ENCODE measurements at regions not wholly inside any gene's neighbourhood (a gene's known extent, or its start where the extent isn't known, plus 50 kb on each side); places are given as distances from the start of the nearest gene placed in this dataset.

DNA sequence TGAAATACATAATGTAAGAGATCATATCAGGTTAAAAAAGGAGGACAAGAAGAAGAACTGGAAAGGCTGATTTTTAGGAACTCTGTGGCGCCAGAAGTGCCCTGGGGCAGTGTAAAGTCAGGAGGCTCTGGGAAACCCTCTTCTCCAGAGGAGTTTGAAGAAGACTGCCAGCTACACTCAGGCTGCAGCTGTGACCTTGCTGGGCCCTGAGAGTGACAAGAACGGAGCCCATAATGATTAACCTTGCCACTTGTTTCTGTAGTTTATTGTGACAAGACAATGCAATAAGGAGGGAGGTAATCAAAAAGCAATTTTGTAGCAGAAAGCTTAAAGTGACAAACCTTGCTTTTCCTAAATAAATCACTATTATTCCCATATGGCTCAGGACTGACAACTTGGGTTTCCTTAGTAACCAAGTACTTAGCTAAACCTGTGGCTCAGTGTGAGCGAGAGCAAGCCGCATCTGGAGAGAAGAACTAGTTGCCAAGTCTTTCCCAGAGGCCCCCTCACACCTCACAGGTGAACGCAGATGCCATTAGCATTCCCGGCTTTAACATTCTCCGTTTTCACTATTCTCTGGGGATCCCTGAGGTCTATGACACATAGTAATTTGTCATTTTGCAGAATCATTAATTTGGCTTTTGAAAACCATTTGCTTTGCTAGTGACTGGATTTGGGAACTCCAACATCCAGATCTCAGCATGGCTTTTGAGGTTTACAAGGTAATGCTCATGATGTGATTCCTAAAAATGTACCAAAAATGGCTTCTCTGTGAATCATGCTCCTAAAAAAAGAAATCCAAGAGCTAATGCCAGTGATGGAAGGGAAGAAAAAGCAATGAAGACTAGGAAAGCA is 115.9 kb downstream of the OMA1 start:
- in situ Hi-C loops (cut with HindIII; ENCODE audit: low sequenced_read_pairs), result no loop called here

DNA sequence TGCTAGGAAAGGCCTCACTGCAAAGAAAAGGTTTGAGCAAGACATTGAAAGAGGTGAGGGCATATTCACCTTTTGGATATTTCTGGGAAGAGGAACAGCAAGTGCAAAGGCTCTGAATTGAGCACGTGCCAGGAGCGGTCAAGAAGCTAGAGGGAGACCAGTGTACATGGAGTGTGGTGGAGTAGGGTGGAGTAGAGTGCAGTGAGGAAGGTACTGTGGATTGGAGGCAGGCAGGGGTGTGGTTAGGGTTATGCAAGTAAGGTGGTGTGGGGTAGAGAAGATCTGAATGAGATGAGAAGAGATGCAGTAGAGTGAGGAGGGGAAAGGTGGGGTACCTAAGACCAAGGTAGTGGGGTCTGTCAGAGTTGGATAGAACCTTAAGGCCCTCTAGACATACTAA is 119.6 kb downstream of the OMA1 start:
- in situ Hi-C loops (cut with HindIII; ENCODE audit: low sequenced_read_pairs), result no loop called here

GRCh38 chr1:58422436-58422835 is 124.1 kb downstream of the OMA1 start:
- in situ Hi-C loops (cut with HindIII; ENCODE audit: low sequenced_read_pairs), result no loop called here

- in situ Hi-C loops (cut with HindIII; ENCODE audit: low sequenced_read_pairs), result no loop called here
These were observed 128.0 kb downstream of the OMA1 start for GRCh38 chr1:58418283-58419228.

- in situ Hi-C loops (cut with HindIII; ENCODE audit: low sequenced_read_pairs), result no loop called here
These were observed 134.4 kb downstream of the OMA1 start for GRCh38 chr1:58412071-58412580.

DNA sequence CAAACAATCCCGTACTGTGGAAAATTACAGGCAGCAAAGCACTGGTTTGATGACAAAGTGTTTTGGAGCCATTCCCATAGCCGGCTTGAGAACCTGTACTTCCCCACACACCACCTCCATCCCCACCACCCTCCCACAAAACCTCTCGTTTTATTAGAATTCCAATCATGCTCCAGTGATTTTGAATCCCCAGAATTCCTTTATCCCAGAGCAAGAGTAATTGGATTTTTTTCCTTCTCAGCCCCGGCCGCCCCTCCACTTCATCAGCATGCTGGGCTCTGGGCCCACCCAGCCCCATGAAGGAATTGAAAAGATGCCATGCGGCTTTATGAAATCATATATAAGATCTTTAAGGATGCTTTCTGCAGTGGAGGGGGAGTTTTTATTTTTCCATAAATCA is 136.6 kb downstream of the OMA1 start:
- in situ Hi-C loops (cut with HindIII; ENCODE audit: low sequenced_read_pairs), result no loop called here

DNA sequence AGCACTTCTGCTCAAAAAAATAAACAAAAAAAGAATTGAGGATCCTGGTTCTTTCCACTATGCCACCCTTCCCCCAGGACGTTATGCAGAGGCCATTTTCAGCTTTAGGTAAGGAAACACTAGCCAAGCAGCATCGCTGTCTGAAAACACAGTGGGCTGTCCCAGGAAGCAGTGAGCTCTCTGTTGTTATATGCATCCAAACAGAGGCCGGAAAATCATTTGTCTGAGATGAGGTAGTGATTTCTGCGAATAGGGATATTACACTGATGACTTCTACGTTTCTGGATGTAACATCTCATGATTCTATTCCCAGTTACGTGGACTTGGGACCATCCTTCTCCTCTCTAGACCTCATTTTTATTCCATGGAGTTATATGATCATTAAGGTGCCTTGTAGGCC is 137.2 kb downstream of the OMA1 start:
- in situ Hi-C loops (cut with HindIII; ENCODE audit: low sequenced_read_pairs), result no loop called here

DNA sequence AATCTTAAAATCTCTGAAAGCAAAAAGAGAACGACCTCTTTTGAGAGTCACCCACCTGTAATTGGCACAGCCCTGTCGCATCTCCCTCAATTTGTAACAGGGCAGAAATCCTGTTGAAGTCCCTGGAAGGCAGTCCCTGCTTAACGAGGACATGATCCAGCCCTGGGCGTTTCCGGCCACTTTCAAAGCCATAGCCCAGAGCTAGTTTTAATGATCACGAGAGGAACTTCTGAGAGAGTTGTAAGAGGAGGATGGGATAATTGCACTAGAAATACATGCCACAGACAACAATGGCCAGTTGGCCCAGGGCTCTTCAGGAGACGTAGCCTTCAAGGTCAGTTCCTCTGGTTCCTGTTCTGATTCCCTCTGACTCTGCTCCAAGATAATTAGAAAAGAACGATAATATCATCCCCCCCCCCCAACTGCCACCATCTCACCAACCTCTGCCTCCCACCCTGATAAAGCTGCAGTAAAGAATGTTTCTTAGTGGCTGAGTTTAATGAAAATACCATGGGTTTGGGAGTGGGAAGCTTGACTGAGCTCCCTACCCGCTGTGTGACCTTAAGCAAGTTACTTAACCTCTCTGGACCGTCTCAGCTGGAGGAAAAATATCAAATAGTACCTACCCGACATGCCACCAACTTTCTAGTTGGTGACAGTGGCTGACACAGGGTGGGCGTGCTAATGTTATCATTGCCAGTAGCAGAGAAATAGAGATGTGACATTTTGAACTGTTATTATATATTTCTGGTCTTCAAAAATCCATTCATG is 140.0 kb downstream of the OMA1 start:
- in situ Hi-C loops (cut with HindIII; ENCODE audit: low sequenced_read_pairs), result no loop called here

DNA sequence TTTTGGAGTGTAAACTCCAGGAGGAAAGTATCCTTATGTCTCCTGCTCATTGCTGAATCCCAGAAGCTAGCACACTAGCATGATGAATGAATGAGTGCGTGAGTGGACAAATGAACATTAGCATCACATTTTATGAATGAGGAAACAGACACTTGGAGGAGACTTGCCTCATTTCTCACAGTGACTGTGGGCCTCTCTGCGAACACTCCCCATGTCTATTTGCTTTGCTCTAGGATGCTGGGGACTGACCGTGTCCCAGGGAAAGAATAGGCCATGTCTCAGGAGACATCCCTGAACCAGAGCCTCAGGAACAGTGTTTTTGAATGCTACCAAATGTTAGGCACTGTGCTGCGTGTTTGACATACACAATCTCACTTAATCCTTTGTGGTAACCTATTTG is 140.9 kb downstream of the OMA1 start:
- in situ Hi-C loops (cut with HindIII; ENCODE audit: low sequenced_read_pairs), result no loop called here

GRCh38 chr1:58403894-58404293 is 142.6 kb downstream of the OMA1 start:
- in situ Hi-C loops (cut with HindIII; ENCODE audit: low sequenced_read_pairs), result no loop called here

DNA sequence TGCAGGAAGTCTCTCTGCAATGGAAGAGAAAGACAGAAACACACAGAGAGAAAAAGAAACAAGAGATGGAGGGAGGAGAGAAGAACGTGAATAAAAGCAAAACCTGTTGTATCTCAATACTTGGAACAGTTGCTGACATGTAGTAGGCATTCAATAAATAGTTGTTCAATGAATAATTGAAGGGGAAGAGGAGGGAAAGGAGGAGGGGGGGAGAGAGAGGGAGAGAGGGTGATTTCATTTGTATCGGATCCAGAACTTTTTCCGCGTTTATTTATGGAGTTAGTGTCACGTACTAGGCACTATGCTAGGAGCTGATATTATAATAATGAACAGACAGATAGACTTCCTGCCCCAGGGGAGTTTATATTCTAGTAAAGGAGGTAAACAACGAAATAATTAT is 144.1 kb downstream of the OMA1 start:
- in situ Hi-C loops (cut with HindIII; ENCODE audit: low sequenced_read_pairs), result no loop called here

DNA sequence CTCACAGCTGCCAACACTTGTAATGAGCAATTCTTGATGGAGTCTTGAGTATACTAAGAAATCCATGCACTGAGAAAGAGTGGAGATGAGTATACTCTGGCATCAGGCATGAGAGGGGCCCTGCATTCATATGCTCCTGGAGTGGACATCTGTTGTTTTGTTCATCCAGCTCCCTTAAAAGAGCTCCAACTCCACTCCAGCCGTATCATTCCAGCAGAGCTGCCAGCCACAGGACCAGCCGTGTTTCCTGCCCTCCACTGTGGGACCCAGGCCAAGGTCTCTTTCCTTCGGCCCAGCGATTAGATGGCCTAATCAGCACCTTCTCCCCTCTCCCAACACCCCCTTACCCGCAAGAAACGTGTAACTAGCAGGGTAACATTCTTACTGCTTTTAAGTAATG is 144.5 kb downstream of the OMA1 start:
- in situ Hi-C loops (cut with HindIII; ENCODE audit: low sequenced_read_pairs), result no loop called here

GRCh38 chr1:58399176-58399575 is 147.3 kb downstream of the OMA1 start:
- in situ Hi-C loops (cut with HindIII; ENCODE audit: low sequenced_read_pairs), result no loop called here

DNA sequence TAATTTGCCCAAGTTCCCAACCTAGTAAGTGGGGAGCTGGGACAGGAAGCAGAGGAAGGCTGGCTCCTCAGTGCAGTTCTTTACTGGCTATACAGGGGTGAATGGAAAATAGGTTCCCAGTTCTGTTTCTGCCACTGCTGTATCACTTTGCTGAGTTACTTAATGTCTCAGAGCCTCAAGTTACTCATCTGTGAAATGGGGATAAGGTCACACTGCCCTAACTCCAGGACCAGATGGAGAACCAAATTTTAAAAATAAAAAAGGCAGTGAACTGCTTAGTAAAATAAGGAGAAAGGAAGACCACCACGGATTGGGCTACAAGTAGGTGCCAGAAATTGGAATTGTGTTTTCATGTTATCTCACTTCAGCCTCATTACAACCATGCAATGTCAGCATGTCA is 147.8 kb downstream of the OMA1 start:
- in situ Hi-C loops (cut with HindIII; ENCODE audit: low sequenced_read_pairs), result no loop called here

DNA sequence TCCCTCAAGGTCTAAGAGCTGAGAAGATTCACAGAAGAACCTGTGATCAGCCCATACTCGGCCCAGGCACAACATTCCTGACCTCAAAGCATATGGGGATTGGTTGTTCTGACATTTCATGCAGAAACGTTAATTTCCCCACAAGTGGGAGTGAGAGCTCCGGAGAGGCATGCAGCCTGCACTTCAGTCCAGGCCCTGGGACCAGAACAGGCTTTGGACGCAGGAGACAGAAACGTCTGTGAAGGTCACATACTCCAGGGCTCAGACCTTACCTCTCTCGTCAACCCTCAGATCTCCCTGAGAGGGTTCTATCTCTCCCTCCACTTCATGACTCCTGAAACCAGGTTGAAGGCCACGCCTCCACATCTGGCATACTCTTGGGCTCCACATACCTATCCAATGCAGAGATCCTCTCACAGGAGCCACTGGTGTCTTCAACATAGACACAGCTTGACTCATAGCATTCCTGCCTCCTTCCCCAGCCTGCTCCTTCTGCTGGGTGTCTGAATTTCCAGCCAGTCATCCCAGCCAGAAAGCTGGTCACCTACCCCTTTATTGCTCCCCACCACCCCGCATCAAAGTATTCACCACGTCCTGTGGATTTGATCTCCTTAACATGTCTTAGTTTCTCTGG is 149.2 kb downstream of the OMA1 start:
- in situ Hi-C loops (cut with HindIII; ENCODE audit: low sequenced_read_pairs), result no loop called here

DNA sequence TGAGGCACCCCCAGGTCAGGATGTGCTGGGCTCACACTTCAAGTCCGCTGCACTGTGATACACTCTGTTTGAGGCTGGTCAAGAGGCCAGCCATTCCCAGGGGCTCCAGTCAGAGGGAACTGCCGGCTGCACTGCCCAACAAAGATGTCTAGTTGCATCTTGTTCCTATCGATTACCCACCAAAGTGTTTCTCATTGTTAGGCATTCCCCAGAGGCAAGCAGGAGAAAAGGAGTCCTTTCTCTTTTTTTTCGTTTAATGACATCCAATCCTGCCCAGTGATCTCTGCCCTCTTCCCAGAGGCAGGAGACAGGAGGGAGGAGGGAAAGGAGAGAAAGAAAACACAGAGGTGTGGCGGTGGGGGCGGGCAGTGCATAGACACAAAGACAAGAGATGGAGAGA is 150.4 kb downstream of the OMA1 start:
- in situ Hi-C loops (cut with HindIII; ENCODE audit: low sequenced_read_pairs), result no loop called here

GRCh38 chr1:58395355-58395754 is 151.2 kb downstream of the OMA1 start:
- in situ Hi-C loops (cut with HindIII; ENCODE audit: low sequenced_read_pairs), result no loop called here

- in situ Hi-C loops (cut with HindIII; ENCODE audit: low sequenced_read_pairs), result no loop called here
These were observed 154.4 kb downstream of the OMA1 start for GRCh38 chr1:58392083-58392482.

DNA sequence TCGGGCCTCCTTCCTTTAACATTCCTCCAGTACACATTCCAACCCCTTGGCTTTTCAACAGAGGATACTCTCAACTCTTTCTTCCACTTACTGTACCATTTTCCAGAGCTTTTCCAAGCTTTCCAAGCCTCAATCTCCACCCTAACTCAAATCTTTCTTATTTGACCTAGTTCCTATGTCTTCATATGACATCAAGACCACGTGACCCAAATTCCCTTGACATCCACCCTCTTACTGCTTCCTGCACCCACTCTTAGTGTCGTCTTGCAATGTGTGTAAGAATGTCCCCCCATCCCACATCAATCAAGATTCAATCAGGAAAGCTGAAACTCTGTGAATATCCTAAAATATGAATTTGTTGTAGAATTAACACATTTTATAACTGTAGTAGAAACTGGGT is 155.0 kb downstream of the OMA1 start:
- in situ Hi-C loops (cut with HindIII; ENCODE audit: low sequenced_read_pairs), result no loop called here

DNA sequence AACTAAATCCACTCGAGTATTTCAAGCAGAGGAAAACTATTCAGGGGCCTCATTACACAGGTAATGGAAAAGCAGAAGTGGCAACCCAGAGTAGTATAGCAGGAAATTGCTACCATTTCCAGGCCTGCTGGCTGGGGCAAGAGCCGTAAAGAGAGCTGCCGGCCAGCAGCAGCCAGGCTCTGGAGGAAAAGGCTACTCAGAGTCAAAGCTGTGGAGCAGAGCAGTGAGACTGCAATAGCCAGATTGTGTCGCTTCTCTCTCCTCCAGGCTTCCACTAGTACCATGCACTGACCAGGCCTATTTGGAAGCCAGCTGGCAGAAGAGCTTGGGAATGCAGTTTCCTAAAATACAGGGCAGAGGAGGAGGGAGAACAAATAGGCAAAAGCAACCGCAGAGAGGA is 155.5 kb downstream of the OMA1 start:
- in situ Hi-C loops (cut with HindIII; ENCODE audit: low sequenced_read_pairs), result no loop called here

- in situ Hi-C loops (cut with HindIII; ENCODE audit: low sequenced_read_pairs), result no loop called here
These were observed 156.4 kb downstream of the OMA1 start for GRCh38 chr1:58390091-58390490.
